GM12892 (cell line): ENCODE measurements at regions not wholly inside any gene's neighbourhood (a gene's known extent, or its start where the extent isn't known, plus 50 kb on each side); places are given as distances from the start of the nearest gene placed in this dataset.

Experiments used
- POLR2A ChIP-seq: IDR thresholded peaks from 2 replicates; pipeline ENCODE4 v1.6.1; 2011; ENCODE audit warnings: low read depth, low read length, control low read depth
- TAF1 ChIP-seq: IDR thresholded peaks from 2 replicates; pipeline ENCODE4 v1.6.1; 2011; ENCODE audit warnings: low read depth, mild to moderate bottlenecking, control low read depth, low read length, borderline replicate concordance

- TF ChIP-seq TAF1 (no peak), POLR2A (no peak)
Observed at GRCh38 chr9:89975630-89976029, 370.8 kb downstream of the GADD45G start.
